HG02763 (cell line): ENCODE measurements at regions not wholly inside any gene's neighbourhood (a gene's known extent, or its start where the extent isn't known, plus 50 kb on each side); places are given as distances from the start of the nearest gene placed in this dataset.
"Not testable (repeated sequence)": the region's sequence is repeated elsewhere in the genome, so short reads cannot be mapped to it uniquely, and the experiment has no call there.

Source experiments
- ATAC-seq: cut with Tn5 transposase; IDR thresholded peaks from one replicate; pipeline ENCODE4 v1.9.1; 2021; ENCODE audit warnings: mild to moderate bottlenecking, moderate library complexity; ENCODE audit not compliant: unreplicated experiment

GRCh38 chr3:14252321-14253021 lies 73.9 kb downstream of the LSM3 start:
- no peak for ATAC-seq

GRCh38 chr3:14253022-14253706 lies 74.5 kb downstream of the LSM3 start:
- no peak for ATAC-seq

- ATAC-seq = no peak
These were observed 75.2 kb downstream of the LSM3 start for GRCh38 chr3:14253707-14254382.

DNA sequence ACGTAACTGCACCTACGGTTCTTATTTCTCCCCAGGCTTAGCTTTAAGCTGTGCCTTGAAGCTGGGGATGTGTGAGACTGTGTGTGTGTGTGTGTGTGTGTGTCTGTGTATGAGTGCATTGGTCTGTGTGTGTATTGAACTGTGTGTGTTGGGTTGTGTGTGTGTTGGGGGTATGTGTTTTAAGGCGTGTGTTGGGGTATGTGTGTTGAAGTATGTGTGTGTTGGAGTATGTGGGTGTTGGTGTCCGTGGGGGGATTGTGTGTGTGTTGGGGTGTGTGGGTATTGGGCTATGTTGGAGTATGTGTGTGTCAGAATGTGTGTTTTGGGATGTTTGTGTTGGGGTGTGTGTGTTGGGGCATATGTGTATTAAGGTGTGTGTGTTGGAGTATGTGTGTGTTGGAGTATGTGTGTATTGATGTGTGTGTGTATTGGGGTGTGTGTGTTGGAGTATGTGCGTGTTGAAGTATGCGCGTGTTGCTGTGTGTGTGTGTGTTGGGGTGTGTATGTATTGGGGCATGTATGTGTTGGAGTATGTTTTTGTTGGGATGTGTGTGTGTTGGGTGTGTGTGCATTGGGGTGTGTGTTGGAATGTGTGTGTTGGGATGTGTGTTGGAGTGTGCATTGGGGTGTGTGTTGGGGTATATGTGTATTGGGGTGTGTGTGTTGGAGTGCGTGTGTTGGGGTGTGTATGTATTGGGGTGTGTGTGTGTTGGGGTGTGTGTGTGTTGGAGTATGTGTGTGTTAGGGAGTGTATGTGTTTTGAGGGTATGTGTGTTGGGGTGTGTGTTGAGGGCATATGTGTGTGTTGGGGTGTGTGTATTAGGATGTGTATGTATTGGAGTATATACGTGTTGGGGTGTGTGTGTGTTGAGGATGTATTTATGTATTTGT lies 76.4 kb downstream of the LSM3 start:
- no peak for ATAC-seq

DNA sequence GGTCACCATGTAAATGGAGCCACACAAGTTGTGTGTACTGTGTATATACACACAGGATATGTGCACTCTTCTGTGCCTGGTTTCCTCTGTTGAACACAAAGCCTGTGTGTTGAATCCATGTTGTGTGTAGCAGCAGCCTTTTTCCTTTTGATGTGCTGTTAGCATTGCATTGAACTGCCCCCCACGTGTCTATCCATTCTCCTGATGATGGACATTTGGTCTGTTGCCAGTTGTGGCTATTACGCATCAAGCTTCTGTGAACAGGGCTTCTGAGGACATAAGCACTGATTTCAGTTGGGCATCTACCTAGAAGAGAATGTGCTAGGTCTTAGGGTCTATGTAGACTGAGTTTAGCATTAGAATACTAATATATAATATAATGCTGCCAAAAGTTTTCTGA lies 77.4 kb downstream of the LSM3 start:
- ATAC-seq = no peak

- ATAC-seq = no peak
These were observed 78.1 kb downstream of the LSM3 start for GRCh38 chr3:14256561-14257342.

GRCh38 chr3:14258906-14259904 lies 80.6 kb downstream of the LSM3 start:
- ATAC-seq = no peak

- no peak for ATAC-seq
These were observed 81.8 kb downstream of the LSM3 start for GRCh38 chr3:14260463-14260862.

- no peak for ATAC-seq
These were observed 82.6 kb downstream of the LSM3 start for GRCh38 chr3:14261229-14261628.

DNA sequence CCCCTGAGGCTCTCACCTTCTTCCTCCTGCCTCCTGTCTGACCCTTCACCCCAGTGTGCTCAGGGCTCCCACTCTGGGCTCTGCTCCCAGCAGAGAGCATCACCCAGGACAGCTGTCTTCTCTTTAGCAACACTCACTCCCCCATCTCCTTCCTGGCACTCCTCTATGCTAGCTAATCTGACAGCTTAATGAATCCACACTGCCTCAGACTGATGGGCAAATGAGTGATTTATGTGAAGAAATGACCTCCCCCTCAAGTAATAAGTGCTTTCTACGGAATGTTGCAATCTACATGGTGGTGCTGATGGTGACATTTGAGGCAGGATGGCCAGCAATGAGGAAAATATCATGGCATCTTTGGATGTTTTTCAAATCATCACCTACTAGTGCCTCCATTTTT lies 83.6 kb downstream of the LSM3 start:
- ATAC-seq = no peak

- ATAC-seq = no peak
These were observed 84.2 kb downstream of the LSM3 start for GRCh38 chr3:14262867-14263266.

DNA sequence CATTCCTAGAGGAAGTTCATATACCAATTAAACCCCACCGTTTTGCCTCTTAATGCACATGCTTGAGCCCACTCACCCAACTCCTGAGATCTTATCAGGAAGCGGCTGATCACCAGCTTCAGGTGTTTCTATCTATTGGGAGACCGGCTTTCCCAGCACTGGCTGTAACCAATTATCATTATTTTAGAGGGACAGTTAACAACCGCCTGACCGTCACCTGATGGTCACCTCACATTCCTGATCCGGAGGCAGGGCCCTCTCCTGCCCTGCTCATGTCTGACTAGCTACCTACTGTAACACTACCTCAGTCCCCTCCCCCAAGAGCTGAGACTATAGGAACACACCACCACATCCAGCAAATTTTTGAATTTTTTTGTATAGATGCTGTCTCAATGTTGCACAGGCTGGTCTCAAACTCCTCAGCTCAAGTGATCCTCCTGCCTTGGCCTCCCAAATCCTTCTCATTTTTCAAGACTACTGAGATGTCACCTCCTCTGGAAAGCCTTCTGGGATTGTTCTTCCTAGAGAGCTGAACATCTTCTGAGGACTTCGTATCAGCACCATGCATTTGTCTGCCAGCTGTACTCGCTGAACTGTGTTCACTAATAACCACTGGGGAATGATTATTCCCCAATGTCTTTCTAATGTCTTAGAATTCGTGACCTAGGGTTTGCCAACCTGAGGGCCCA lies 84.8 kb downstream of the LSM3 start:
- no peak for ATAC-seq

DNA sequence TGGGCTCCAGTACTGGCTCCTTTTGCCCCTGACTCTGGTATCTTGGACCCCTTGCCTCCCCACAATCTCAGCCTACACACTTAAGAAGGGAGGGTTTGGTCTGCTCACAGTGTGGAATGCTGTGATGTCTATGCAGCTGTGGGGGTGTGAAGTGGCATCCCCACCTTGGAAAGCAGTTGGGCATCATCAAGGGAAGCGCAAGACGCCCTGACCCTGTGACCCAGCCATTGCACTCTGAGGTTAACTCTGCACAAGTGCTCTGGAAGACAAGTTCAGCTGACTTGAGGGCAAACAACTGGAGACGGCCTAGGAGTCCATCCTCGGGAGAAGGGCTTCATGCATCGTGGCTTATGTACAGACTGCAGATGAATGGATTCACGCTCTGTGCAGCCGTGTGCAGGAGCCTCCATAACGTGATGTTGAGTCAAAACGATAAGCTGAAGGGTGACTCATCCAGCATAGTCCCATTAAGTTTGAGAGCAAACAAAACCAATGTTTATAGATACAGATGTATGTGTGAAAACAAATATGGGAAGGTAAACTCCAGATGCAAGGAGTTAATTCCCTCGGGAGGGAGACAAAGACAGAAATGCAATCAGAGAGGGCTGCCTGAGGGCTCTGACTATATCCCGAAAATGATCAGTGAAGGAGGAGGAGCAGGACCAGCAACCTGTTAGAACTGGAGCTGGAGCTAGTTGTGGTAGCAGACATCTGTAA lies 86.8 kb downstream of the LSM3 start:
- no peak for ATAC-seq

DNA sequence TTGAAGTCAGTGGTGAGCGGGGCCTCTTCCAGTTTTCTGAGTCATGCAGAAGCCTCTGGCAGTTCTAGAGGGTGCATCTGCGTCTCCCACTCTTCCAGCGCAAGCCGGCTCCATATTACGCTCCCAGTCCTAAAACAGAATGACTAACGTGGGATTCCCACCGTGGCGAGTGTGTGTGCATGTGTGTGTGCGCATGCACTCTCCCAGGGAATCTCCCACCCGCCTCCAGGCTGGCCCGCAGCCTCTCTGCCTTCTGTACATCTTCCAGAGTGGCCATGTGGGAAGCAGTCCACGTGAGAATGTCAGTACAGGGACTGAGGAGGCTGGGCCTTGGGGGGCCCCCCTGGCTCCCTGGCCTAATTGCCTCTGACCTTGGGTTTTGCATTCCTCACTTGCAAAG lies 87.7 kb downstream of the LSM3 start:
- ATAC-seq = no peak

DNA sequence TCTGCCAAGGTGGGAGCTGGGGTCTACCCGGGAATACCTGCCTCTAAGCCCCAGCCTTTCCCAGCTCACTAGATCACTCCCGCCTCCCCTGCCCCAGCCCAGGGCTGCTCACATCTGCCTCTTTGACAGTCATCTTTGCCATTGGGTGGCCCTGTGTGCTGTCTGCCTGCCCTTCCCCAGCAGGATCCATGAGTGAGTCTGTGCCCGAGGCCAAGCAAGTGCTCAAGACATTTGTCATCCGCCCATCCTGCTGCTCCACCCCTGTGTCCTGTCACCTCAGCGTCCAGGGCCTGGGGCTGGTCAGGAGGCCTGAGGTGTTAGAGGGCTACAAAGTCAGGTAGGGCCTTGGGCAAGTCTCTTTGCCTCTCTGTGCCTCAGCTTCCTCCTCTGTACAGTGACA lies 89.4 kb downstream of the LSM3 start:
- ATAC-seq = no peak

GRCh38 chr3:14268897-14269296 lies 90.3 kb downstream of the LSM3 start:
- no peak for ATAC-seq

DNA sequence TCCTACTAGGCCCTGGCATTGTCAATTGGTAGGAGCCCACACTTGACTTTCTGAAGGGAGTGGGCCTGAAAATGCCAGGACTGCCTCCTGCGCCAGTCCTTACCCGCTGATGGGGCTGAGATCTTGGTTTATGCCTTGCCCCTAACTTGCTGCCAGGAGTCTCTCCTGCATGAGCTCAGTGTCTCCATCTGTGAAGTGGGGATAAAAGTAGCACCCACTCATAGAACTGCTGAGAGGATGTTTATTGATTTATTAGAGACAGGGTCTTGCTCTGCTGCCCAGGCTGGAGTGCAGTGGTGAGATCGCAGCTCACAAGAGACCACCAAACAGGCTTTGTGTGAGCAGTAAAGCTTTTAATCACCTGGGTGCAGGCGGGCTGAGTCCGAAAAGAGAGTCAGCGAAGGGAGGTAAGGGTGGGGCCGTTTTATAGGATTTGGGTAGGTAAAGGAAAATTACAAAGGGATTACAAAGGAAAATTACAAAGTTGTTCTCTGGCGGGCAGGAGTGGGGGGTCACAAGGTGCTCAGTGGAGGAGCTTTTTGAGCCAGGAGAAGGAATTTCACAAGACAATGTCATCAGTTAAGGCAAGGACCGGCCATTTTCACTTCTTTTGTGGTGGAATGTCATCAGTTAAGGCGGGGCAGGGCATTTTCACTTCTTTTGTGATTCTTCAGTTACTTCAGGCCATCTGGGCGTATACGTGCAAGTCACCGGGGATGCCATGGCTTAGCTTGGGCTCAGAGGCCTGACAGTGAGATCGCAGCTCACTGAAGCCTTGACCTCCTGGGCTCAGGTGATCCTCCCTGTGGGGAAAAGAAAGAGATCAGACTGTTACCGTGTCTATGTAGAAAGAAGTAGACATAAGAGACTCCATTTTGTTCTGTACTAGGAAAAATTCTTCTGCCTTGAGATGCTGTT lies 93.7 kb downstream of the LSM3 start:
- ATAC-seq = not testable (repeated sequence)
